HL-60 (cell line): ENCODE measurements at regions not wholly inside any gene's neighbourhood (a gene's known extent, or its start where the extent isn't known, plus 50 kb on each side); places are given as distances from the start of the nearest gene placed in this dataset.

Source experiments
- DNase-seq, 2 experiments: peaks; one replicate each; pipeline ENCODE4 v3.0.0-alpha.2; 2010 to 2020; ENCODE audit warnings: low read depth in 1 of 2, low spot score in 1 of 2
- H3K27ac ChIP-seq: fragments of 250-450 bp; sonication (Bioruptor Pico); replicated peaks from 2 replicates; pipeline ENCODE4 v1.5.1; 2020; ENCODE audit warnings: mild to moderate bottlenecking, moderate library complexity
- H3K27me3 ChIP-seq: fragments of 250-450 bp; sonication (Bioruptor Pico); 2 replicates; pipeline ENCODE4 v1.5.1; 2021; ENCODE audit warnings: mild to moderate bottlenecking, moderate library complexity; ENCODE audit not compliant: insufficient read depth, poor library complexity, severe bottlenecking
- H3K4me3 ChIP-seq: replicated peaks from 2 replicates; pipeline ENCODE4 v1.5.1; 2011; ENCODE audit warnings: mild to moderate bottlenecking, control low read depth, low read length; ENCODE audit not compliant: insufficient read depth
- CTCF ChIP-seq: IDR thresholded peaks from one replicate; pipeline ENCODE4 v1.5.1; 2011; ENCODE audit warnings: low read length, control low read depth, inconsistent platforms; ENCODE audit not compliant: insufficient read depth
- GABPA ChIP-seq: IDR thresholded peaks from 2 replicates; pipeline ENCODE4 v1.6.1; 2012; ENCODE audit warnings: low read depth
- POLR2AphosphoS5 ChIP-seq: IDR thresholded peaks from 2 replicates; pipeline ENCODE4 v1.6.1; 2012; ENCODE audit warnings: low read depth
- REST ChIP-seq: IDR thresholded peaks from 2 replicates; pipeline ENCODE4 v1.6.1; 2012; ENCODE audit warnings: low read depth; ENCODE audit not compliant: insufficient replicate concordance
- SPI1 ChIP-seq: IDR thresholded peaks from 2 replicates; pipeline ENCODE4 v1.6.1; 2012; ENCODE audit warnings: low read depth, mild to moderate bottlenecking, borderline replicate concordance

- no peak for DNase-seq
- peaks cover 3% of the 10 kb centered on the region for H3K27me3 ChIP-seq
- no peak overlapping the region for H3K27ac ChIP-seq
- H3K4me3 ChIP-seq: no peak overlapping the region
- no peak for TF ChIP-seq REST
- no peak for TF ChIP-seq POLR2AphosphoS5
- no peak for TF ChIP-seq SPI1
- no peak for TF ChIP-seq GABPA
- TF ChIP-seq CTCF: no peak
These were observed 86.0 kb upstream of the ZNF32 start for GRCh38 chr10:43734716-43735115.

GRCh38 chr10:43731486-43731885 is 82.8 kb upstream of the ZNF32 start:
- TF ChIP-seq CTCF (no peak), GABPA (no peak), REST (no peak), SPI1 (no peak), POLR2AphosphoS5 (no peak)
- DNase-seq: no peak
- no peak overlapping the region for H3K27ac ChIP-seq

GRCh38 chr10:43728425-43728824 is 79.7 kb upstream of the ZNF32 start:
- Histone ChIP-seq H3K27me3 (no peaks in the 10 kb centered on the region), H3K27ac (no peak overlapping the region), H3K4me3 (no peak overlapping the region)
- TF ChIP-seq CTCF (no peak), SPI1 (no peak), GABPA (no peak), POLR2AphosphoS5 (no peak), REST (no peak)
- DNase-seq: no peak

More at GRCh38 chr10:43731486-43731885, 82.8 kb upstream of the ZNF32 start:
- H3K4me3 ChIP-seq: no peak overlapping the region
- peaks cover 3% of the 10 kb centered on the region for H3K27me3 ChIP-seq
